Sciatic nerve (tissue), 2 donors: ENCODE measurements at regions not wholly inside any gene's neighbourhood (a gene's known extent, or its start where the extent isn't known, plus 50 kb on each side); places are given as distances from the start of the nearest gene placed in this dataset.
"Not testable (repeated sequence)": the region's sequence is repeated elsewhere in the genome, so short reads cannot be mapped to it uniquely, and the experiment has no call there.

Experiments
- ATAC-seq: fragments of 200-7000 bp; cut with Tn5 transposase; one replicate; pipeline ENCODE4 v1.9.1; 2020; ENCODE audit warnings: mild to moderate bottlenecking, moderate library complexity
- DNase-seq: peaks from one replicate; pipeline ENCODE4 v3.0.0-alpha.2; 2020; ENCODE audit warnings: low spot score
- intact Hi-C: fragments of 100-400 bp; cut with DNase I; formaldehyde crosslinking; loops from one replicate; pipeline ENCODE4 v1.14.2; 2022
- donor health status: DM: no; HTN: no; CAD: no.
- donor health status: DM: no; HTN: no; CAD: no.

- intact Hi-C loops = no loop called here
- DNase-seq (no peak), ATAC-seq (no peak)
Observed at GRCh38 chr1:58059789-58060188, 486.7 kb downstream of the OMA1 start.

- ATAC-seq (no peak), DNase-seq (no peak)
- intact Hi-C loops = no loop called here
Observed at GRCh38 chr1:58058323-58058722, 488.2 kb downstream of the OMA1 start.

GRCh38 chr1:58057826-58058225 is 488.7 kb downstream of the OMA1 start:
- intact Hi-C loops = no loop called here

GRCh38 chr1:58051187-58051586 is 495.3 kb downstream of the OMA1 start:
- DNase-seq, intact Hi-C loops, ATAC-seq: not testable (repeated sequence)

More at GRCh38 chr1:58057826-58058225, 488.7 kb downstream of the OMA1 start:
- no peak for ATAC-seq
- no peak for DNase-seq

DNA sequence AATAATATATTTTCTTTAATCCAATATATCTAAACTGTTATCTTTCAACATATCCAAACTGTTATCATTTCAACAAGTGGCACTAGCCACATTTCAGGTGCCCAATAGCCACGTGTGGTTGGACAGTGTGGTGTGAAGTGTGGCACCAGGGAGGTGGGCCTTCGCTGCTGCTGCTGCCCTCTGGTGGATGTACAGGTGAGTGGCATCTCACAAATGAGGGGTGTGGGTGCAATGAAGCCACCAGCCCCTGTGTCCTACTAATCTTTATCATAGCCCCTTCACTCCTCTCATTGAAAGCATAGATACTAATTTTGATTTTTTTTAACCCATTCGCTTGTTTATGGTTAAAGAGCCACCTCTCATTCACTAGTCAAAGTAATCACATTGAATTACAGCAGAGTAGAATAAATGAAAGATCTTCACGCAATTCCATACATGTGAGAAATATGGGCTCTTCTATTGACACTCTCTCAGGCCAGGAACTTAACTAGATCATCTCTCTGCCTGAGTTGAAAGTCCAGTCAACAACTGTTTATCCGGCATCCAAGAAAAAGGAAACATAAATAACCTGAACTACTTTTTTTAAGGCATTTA is 499.2 kb downstream of the OMA1 start:
- intact Hi-C loops = loop anchor here (10.0 kb wide), 1 partner anchor 1213 kb away; no protein-coding TSS in a partner anchor
- no peak for DNase-seq
- ATAC-seq = no peak

GRCh38 chr1:58045094-58045705 is 501.3 kb downstream of the OMA1 start:
- no peak for ATAC-seq
- no peak for DNase-seq
- intact Hi-C loops = loop anchor here (10.0 kb wide), 1 partner anchor 1210 kb away; no protein-coding TSS in a partner anchor

GRCh38 chr1:58041621-58042020 is 504.9 kb downstream of the OMA1 start:
- no peak for ATAC-seq
- no peak for DNase-seq
- intact Hi-C loops = loop anchor here (10.0 kb wide), 1 partner anchor 1207 kb away; no protein-coding TSS in a partner anchor

DNA sequence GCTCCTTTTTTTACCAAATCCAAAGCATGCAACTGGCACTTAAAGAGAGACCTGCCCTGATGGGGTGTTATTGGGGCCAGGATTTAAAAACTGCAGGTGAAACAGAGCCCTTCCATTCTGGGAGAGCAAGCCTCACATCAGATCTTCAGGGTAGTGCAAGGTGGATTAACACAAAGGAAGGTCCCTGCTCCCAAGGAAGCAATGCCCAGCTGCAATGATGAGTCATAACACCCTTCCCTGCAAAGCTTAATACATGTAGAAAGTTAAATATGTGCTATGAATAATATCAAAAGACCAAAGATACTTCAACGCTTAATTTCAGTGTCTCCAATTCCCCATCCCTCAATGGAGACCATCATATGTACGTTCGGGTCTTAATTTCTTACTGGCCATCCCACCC is 508.0 kb downstream of the OMA1 start:
- no peak for DNase-seq
- intact Hi-C loops = no loop called here

DNA sequence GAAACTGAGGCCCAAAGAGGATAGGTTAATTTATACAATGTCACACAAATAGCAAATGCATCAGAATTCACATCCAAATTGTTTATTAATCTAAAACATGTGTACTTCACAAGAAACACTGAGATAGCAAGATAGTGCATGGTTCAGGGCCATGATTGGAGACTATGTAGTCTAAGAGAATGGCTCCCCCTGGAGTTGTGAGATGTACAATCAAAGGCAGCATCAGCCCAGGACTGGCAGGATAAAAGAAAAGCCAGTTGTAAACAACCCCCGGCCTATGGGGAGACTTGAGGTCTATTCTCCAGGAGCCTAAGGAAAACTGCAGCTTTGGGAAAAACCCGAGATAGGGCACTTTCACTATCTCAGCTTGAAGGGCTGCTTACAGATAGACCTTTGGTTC is 511.0 kb downstream of the OMA1 start:
- DNase-seq = no peak
- intact Hi-C loops = no loop called here

More for the DNA sequence above, 508.0 kb downstream of the OMA1 start:
- no peak for ATAC-seq

DNA sequence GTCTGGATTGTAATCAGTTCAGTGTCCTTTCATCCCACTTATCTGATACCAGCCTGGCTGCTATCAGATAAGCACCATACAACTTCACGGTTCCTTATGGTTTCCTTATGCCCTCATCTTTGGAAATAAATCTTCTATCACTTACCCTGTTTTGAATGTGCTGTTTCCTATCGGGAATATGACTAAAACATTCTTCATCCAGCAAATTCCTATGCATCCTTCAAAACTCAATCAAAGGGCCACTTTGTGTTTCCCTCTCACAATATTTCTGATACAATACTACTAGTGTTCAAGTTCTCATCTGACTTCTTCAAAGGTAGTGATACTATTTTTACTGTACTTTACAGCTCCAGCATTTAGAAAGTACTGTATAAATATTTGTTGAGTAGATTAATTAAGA is 513.2 kb downstream of the OMA1 start:
- no peak for ATAC-seq
- intact Hi-C loops = no loop called here

More for the DNA sequence above, 511.0 kb downstream of the OMA1 start:
- no peak for ATAC-seq

DNA sequence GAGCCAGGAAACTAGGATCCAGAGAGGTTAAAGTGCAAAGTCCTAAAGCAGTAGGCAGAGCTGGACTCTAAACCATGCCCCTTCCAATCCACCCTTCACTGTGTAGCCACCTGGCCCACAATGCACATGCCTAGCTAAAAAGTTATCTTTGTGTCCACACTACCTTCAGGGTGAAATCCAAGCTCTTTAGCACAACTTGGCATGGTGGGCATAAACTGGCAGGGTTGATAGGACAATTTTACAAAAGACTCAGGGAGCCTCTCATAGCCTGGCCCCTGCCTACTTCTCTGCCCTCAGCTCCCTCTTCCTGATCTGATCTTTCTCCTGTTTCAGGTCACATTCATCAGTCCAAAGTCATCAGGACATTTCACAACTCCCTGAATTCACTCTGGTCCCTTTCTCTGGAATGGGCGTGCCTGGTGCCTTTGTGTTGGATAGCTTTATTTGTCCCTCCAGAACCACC is 513.9 kb downstream of the OMA1 start:
- ATAC-seq (no peak), DNase-seq (no peak)
- intact Hi-C loops = no loop called here

More for the DNA sequence above, 513.2 kb downstream of the OMA1 start:
- no peak for DNase-seq

- ATAC-seq = no peak
- intact Hi-C loops = no loop called here
- no peak for DNase-seq
Observed at GRCh38 chr1:58031416-58031815, 515.1 kb downstream of the OMA1 start.

- no peak for ATAC-seq
- intact Hi-C loops = no loop called here
- DNase-seq = no peak
Observed at GRCh38 chr1:58030456-58030855, 516.1 kb downstream of the OMA1 start.

DNA sequence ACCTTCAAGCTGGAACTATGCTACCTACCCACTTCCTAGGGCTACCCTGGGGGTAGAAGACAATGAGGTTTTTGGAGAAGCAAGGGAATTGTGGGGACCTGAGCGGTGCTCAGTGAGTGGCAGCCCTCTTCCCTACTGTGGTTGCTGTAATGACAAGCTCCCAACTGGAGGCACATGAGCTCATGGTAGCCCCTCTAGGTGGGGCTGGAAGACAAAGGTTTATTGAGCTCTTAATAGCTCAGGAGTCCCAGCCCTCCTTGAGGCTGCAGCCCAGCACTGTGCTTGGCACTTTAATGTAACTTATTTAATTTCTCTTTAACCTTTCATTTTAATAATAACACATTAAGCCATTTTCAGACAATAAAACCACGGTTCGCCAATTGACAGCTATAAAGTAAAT is 528.9 kb downstream of the OMA1 start:
- intact Hi-C loops = no loop called here
- ATAC-seq (no peak), DNase-seq (no peak)

- no peak for DNase-seq
- intact Hi-C loops = no loop called here
Observed at GRCh38 chr1:58013237-58013636, 533.3 kb downstream of the OMA1 start.

GRCh38 chr1:58011978-58012377 is 534.5 kb downstream of the OMA1 start:
- intact Hi-C loops = no loop called here
- no peak for DNase-seq
- no peak for ATAC-seq

More at GRCh38 chr1:58013237-58013636, 533.3 kb downstream of the OMA1 start:
- ATAC-seq = no peak

- ATAC-seq (no peak), DNase-seq (no peak)
- intact Hi-C loops = no loop called here
Observed at GRCh38 chr1:58006421-58007046, 540.0 kb downstream of the OMA1 start.

DNA sequence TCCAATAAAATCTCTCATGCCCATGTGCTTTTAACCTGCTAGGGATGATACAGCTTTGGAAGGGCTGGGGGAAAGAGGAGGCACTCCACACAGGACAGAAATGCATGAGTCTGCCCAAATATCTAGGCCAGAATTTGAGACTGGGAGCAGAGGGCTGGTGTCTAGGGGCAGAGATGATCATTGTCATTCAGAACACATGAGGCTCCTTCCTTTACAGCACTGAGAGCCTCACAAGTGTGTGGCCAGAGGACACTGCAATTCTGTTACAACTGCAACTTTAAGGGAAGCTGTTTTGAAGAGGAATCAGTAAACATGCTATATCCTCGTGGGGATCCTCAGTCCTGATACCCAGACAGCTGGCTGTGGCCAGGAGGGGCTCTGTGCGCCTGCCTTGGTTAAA is 541.3 kb downstream of the OMA1 start:
- intact Hi-C loops = no loop called here
- no peak for DNase-seq
- ATAC-seq = no peak

GRCh38 chr1:58003988-58004387 is 542.5 kb downstream of the OMA1 start:
- intact Hi-C loops = no loop called here
- ATAC-seq (no peak), DNase-seq (no peak)

GRCh38 chr1:58003059-58003458 is 543.5 kb downstream of the OMA1 start:
- intact Hi-C loops = no loop called here
- ATAC-seq (no peak), DNase-seq (no peak)
